Epithelial cell of proximal tubule (primary cell): ENCODE measurements at regions not wholly inside any gene's neighbourhood (a gene's known extent, or its start where the extent isn't known, plus 50 kb on each side); places are given as distances from the start of the nearest gene placed in this dataset.

ENCODE experiments used
- DNase-seq: peaks from one replicate; pipeline ENCODE4 v3.0.0-alpha.2; 2011; ENCODE audit warnings: low read depth
- H3K4me3 ChIP-seq: 2 replicates; pipeline ENCODE4 v1.5.1; 2011; ENCODE audit warnings: low read depth, mild to moderate bottlenecking, low read length
- TF ChIP-seq, protein P1 (sequence below): conservative IDR thresholded peaks from 2 replicates; pipeline ENCODE4 v1.5.1; 2012; ENCODE audit warnings: low read depth, mild to moderate bottlenecking, low read length

DNA sequence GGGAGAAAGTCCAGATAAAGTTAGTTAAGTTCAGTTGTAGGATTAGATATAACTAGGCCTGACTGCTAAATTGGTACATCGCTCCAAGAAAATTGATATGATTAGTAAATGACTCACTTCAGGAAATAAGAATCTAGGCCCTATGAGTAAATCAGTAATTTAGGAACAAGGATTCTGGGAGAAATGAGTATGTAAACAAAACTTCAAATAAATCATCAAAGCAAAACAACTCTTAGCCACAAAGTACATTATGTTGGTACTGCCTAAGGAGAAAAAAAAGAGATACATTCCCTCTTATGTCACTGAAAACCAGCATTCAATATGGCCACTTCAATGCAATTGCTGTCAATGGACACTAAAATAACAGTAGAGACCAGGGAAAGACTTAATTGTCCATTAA is 529.1 kb downstream of the ZNF804A start:
- DNase-seq, result no peak
- TF ChIP-seq, protein P1, sequence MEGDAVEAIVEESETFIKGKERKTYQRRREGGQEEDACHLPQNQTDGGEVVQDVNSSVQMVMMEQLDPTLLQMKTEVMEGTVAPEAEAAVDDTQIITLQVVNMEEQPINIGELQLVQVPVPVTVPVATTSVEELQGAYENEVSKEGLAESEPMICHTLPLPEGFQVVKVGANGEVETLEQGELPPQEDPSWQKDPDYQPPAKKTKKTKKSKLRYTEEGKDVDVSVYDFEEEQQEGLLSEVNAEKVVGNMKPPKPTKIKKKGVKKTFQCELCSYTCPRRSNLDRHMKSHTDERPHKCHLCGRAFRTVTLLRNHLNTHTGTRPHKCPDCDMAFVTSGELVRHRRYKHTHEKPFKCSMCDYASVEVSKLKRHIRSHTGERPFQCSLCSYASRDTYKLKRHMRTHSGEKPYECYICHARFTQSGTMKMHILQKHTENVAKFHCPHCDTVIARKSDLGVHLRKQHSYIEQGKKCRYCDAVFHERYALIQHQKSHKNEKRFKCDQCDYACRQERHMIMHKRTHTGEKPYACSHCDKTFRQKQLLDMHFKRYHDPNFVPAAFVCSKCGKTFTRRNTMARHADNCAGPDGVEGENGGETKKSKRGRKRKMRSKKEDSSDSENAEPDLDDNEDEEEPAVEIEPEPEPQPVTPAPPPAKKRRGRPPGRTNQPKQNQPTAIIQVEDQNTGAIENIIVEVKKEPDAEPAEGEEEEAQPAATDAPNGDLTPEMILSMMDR, result no peak
- no peak overlapping the region for H3K4me3 ChIP-seq

DNA sequence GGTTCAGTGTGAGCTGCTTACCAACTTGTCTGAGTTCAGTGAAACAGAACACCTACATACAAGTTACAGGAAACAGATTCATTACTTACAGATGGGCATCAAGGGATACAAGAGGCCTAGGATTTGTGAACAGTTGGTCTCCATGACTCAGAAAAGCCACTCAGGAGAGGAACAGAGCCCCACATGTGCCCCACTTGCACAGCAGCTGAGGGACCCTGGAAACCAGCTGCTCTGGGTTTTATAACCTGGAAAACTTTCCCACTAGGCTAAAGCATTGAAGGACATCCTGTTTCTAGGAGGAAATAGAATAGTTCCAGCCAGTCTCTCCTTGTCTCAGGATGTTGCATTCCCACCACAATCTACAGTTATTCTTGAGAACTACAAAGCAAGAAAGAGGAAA is 530.0 kb downstream of the ZNF804A start:
- H3K4me3 ChIP-seq, result no peak overlapping the region
- DNase-seq, result no peak
- TF ChIP-seq, protein P1, result no peak

DNA sequence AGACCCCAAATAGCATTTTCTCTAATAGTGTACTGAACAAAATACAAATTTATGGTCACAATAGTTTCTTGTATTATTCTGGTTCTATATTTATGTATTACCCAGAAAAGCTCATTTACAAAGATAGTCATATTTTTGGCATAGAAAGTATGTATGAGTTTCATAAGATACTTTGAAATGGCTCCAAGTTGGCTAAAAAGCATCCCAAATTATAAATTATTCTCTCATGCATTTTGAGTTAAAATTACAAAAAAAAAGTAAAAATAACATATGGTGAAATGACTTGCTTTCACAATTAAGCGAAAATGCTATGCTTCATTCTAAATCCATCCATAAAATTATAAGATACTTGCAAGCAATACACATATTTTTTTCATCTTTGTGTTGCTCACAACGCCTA is 530.7 kb downstream of the ZNF804A start:
- no peak for DNase-seq
- no peak overlapping the region for H3K4me3 ChIP-seq
- TF ChIP-seq, protein P1, result no peak

DNA sequence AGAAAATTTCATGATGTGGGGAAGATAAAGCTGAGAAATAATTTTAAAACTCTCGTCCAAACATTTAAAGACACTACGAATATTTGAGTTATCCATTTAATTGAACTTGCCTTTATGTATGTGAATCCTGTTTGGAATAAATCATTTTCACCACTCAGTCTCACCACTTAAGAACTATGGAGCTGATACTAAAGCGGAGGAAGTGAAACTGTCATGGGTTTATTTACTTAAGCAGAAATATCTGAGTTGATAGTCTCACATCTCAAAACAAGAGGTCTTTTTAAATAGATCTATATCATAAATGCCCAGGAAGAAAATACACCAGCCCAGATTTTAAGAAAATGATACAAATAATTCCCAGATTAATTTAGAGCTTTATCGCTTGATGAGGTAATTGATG is 532.4 kb downstream of the ZNF804A start:
- DNase-seq, result no peak
- TF ChIP-seq, protein P1, result no peak
- H3K4me3 ChIP-seq, result no peak overlapping the region

DNA sequence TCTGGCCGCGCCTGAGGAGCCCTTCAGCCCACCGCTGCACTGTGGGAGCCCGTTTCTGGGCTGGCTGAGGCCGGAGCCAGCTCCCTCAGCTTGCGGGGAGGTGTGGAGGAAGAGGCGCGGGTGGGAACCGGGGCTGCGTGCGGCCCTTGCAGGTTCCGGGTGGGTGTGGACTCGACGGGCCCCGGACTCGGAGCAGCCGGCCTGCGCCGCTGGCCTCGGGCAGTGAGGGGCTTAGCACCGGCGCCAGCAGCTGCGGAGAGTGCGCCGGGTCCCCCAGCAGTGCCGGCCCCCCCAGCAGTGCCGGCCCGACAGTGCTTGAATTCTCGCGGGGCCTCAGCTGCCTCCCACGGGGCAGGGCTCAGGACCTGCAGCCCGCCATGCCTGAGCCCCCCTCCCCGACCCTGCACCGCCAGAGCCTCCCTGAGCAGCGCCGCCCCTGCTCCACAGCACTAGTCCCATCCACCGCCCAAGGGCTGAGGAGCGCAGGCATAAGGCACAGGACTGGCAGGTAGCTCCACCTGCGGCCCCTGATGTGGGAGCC is 534.2 kb downstream of the ZNF804A start:
- TF ChIP-seq, protein P1, result no peak
- no peak for DNase-seq
- no peak overlapping the region for H3K4me3 ChIP-seq

DNA sequence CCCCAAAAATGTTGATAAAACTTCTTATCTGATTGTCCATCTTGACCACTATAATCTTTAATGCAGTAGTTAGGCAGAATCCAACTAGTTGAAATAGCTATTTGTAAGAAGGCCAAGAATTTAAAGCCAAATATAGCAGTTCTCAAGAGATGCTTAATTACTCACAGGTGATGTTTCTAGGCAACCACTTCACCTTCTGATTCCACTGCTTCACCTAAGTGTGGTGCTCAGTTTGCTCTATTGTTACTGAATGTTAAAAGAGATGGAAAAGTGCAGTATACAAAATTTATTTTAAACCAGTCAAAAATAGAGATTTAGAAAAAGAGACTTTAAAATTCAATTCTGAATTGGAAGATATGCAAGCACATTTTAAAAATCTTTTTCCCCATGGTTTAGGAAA is 539.4 kb downstream of the ZNF804A start:
- TF ChIP-seq, protein P1, result no peak
- no peak for DNase-seq
- H3K4me3 ChIP-seq, result no peak overlapping the region

DNA sequence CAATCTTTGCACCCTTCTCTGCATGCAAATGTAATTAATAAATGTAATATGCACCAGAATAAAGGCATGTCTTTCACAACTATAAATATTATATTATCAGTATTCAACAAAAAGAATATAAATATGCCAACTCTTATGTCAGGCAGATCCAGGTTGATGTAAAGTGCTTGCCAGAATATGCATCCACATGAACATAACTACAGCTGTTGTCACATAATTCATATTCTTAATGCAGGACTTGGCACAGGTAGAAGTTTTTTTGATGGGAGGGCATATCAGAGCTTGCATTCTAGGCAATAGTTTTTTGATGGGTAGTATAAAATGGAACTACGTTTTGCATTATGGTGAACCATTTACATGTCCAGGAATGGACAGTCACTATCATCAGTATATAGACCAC is 544.3 kb downstream of the ZNF804A start:
- no peak for DNase-seq
- TF ChIP-seq, protein P1, result no peak

More for the DNA sequence above, 544.3 kb downstream of the ZNF804A start:
- H3K4me3 ChIP-seq, result no peak overlapping the region
